GM19463 (cell line): ENCODE measurements at regions not wholly inside any gene's neighbourhood (a gene's known extent, or its start where the extent isn't known, plus 50 kb on each side); places are given as distances from the start of the nearest gene placed in this dataset.

Source experiments
- ATAC-seq: cut with Tn5 transposase; IDR thresholded peaks from one replicate; pipeline ENCODE4 v1.9.1; 2021; ENCODE audit warnings: mild to moderate bottlenecking, moderate library complexity; ENCODE audit not compliant: unreplicated experiment

GRCh38 chr3:87045473-87045872 is 54.5 kb upstream of the VGLL3 start:
- no peak for ATAC-seq

DNA sequence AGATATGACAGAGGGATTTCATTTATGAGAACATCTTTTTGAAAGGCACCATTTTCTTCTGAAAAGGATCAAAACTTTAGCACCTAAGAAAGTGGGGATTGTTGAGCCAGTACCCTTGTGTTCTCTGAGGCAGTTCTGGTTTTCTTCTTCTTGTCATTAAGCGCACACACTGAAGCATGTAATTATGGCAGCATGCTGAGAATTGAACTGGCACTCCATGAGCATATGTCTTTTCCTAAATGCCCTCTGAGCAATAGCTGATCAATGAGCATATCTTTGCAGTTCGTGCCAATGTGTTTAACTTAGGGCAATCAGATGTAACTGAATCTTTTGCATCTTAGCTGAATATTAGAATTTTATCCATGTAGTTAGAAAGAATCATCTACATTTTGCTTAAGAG is 53.9 kb upstream of the VGLL3 start:
- no peak for ATAC-seq

GRCh38 chr3:87044409-87044808 is 53.5 kb upstream of the VGLL3 start:
- ATAC-seq = no peak

DNA sequence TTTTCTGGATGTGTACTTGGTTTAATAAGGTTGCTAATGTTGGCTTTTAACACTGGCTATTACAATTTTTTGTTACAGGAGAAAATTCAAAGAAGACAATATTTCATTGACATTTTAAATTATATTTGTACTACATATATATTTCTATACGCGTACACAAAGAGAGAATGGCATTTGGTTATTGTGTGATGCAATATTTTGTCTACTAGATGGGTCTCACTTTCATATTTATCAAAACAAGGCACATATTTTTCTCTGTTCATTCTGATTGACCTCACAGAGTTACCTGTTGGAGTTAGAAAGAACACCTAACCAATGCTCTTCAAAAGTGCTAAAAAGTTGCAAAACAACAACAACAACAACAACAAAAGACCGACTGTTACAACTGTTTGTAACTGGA is 50.2 kb upstream of the VGLL3 start:
- no peak for ATAC-seq
